Stimulated activated CD4-positive, alpha-beta T cell treated with anti-CD3 and anti-CD28 coated beads, Interleukin-12 subunit alpha, Interleukin-12 subunit beta, amount 100 ng/mL, for 24 hours (primary cell): ENCODE measurements at regions not wholly inside any gene's neighbourhood (a gene's known extent, or its start where the extent isn't known, plus 50 kb on each side); places are given as distances from the start of the nearest gene placed in this dataset.
A peak's percentile ranks its signal among the peaks of the same experiment; 100 is the strongest.

ENCODE experiments used
- DNase-seq, 2 experiments: peaks; one replicate each; pipeline ENCODE4 v3.0.0-alpha.2; 2020; ENCODE audit warnings: low read depth in 2 of 2

- DNase-seq: peak in 1 of 2 experiments; percentile 4
Observed at GRCh38 chr4:174120446-174121295, 162.8 kb downstream of the FBXO8 start.

- no peak for DNase-seq
Observed at GRCh38 chr4:174119830-174120229, 163.6 kb downstream of the FBXO8 start.

DNA sequence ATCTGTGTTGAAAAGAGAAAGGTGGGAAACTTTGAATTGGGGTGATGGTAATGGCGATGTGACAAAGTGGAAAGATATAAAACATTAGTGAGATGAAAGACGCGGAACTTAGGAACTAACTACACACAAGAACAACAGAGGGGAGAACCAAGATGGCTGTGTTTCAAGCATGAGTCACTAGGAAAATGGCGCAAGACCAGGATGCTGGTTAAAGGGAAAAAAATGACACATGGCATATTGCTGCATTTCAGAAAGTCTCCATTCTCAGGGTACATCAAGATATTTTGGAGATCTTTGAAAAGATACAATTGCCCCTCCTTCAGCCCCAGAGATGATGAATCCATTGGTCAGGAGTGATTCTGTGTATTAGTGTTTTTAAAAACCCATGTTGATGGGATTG, 164.4 kb downstream of the FBXO8 start:
- no peak for DNase-seq

GRCh38 chr4:174118171-174118570, 165.3 kb downstream of the FBXO8 start:
- no peak for DNase-seq

GRCh38 chr4:174117445-174117844, 166.0 kb downstream of the FBXO8 start:
- DNase-seq: no peak

GRCh38 chr4:174116021-174116420, 167.4 kb downstream of the FBXO8 start:
- no peak for DNase-seq

- DNase-seq: no peak
Observed at GRCh38 chr4:174111422-174111821, 172.0 kb downstream of the FBXO8 start.

DNA sequence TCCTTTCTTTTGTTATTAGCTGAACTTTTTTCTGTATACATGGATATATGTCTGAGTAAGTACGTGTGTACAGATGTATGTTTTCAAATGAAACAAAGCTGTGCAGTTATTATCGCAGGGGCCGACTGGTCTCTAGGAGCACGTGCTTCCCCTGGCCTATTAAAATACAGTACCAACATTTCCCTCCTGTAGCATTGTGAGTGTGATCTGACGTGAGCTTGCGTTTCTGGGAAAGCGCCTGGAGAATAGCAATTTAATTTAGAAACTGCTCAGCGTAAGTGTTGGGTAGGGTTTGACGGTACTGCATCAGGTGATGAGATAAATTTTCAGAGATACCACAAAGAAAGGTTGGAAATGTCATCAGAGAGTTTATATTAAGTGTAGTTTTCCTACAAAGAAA, 173.3 kb downstream of the FBXO8 start:
- DNase-seq: no peak

GRCh38 chr4:174107746-174108354, 175.6 kb downstream of the FBXO8 start:
- DNase-seq: no peak

DNA sequence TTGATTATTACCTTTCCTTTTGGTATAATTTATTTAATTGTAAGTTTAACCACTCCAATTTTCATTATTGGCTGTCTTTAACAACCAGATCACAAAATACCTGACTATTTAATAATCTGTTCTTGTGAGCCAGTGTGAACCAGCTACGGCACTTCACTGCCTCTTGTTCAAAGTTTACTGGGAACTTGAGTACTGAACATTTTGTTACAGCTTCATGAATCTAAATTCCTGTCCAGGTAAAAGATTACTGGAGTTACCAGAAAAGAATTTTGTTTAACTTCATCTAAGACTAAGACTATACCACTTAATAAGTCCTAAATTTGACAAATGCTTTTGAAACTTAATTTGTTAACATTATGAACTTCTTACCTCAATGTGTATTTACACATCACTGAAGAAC, 178.3 kb downstream of the FBXO8 start:
- no peak for DNase-seq

DNA sequence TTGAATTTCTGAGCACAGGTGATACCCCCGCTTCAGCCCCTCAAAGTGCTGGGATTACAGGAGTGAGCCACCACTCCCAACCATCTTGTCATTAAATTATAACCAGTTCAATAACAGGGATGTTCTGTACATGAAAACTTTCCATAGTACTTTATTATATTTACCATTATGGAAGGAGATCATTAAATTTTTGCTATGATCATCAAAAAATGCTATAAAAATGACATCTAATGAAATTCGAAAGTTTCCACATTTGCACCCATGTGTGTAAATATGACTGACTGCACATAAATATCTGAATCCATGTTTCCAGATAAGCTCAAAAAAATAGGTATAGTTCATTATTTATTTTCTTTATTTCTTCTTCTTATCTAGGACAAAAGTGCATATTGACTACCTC, 182.6 kb downstream of the FBXO8 start:
- DNase-seq: no peak

GRCh38 chr4:174099712-174100111, 183.8 kb downstream of the FBXO8 start:
- DNase-seq: no peak

DNA sequence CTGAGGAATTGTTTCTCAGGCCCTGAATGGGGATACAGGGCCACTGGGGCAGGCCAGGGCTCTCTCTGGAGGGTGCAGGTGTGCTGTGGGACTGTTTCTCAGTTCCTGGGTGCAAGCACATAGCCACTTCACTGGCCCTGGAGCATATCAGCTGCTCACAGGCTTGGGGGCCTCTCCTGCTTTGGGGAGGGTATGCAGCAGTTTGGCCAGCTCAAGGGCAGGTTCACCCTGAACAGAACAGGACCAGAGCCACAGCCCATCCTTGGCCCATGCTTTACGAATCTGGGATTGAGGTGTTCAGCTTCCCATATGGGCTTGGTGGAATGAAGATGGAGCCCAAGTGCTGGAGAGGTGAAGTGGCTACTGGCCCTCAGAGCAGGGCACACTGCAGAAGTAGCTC, 186.5 kb downstream of the FBXO8 start:
- DNase-seq: no peak

DNA sequence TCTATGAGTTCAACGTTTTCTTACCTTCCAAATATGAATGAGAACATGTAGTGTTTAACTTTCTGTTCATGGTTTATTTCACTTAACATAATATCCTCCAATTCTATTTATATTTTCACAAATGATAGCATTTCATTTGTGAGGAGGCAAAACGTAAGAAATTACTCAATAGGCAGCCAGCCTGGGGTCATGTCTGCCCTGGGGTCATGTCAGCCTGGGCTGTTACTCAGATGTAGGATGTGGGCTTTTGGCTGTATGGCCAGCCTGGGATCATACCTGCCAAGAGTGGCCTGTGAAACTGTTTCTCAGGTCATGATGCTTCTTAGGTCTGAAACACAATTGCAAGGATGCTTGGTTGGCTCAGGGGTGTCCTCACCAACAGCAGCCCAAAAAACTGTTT, 187.0 kb downstream of the FBXO8 start:
- DNase-seq: no peak

GRCh38 chr4:174091130-174091529, 192.3 kb downstream of the FBXO8 start:
- DNase-seq: no peak

DNA sequence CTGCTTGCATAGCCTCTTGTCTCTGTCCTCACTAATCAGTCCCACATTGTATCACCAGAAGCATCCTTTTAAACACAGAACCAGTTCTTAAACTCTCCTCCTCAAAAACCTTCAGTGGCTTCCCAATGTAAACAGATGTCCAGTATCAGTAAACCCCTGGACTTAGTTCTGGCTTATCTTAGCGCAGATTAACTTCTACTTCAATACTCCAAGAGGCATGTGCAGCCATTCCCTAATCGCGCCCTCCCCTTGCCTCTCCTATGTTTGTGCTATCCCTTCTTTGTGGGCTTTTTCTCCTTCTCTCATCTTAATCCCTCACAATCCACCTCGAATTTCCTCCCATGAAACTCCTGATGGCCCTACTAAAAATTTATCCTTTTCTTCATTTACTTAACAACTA, 193.8 kb downstream of the FBXO8 start:
- no peak for DNase-seq

DNA sequence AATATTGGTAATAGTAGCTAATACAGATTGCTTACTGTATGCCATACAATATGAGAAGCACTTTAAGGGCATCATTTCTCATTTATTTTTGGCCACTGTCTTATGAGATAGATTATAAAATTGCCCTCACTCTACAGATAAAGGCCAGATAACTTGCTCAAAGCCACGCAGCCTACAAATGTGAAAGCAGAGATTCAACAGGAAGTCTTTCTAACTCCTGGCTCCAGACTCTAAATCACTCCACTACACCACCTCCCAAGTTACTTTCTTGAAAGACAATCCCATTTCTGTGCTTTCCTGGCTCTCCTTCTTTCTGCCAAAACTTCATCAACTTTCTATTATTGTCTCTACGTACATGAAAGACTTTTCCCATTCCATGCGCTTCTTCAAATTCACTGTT, 194.7 kb downstream of the FBXO8 start:
- no peak for DNase-seq

DNA sequence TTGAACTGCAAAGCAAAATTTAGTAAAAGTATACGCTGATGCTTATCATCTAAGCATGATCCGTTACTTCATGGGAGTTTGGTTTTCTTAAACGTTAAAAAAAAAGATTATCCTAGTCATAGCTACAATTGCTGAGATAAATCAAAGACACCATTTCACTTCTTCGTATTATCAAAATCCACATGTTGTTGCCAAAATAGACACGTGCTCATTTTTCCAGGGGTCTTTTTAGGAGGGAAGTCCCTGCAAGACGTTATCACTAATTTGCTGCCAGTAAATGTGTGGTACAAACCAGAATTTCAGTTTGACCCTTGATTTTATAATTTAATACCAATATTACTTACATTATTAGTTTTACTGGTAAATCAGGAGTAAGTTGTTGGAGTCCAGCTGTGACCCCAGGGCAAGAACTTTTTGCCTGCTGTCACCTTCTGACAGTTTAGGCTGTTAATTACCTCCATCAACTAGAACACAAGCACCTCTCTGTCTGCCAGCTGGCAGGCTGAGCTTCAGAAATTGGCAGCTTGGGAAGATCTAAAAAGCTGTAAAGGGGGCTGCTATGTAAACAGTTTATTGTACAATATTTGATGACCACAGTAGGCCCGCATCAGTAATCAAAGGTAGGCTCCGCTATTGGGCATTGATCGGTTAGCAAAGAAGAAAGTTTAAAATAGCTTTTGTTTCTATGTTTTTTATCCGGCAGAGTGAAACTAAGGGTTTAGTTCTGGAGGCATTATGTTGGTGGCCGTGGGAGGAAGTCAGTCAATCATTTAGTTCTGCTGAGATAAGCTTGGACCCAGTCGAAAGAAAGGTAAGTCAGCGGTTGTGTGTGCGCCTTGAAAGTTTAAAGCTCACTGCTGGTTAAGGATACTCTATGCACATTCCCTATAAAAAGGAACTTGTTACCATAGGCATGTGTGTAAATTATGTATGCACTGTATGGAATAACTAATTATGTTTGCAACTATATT, 196.4 kb downstream of the FBXO8 start:
- DNase-seq: no peak

- DNase-seq: no peak
Observed at GRCh38 chr4:174084981-174085380, 198.5 kb downstream of the FBXO8 start.

- no peak for DNase-seq
Observed at GRCh38 chr4:174084542-174084941, 198.9 kb downstream of the FBXO8 start.

- no peak for DNase-seq
Observed at GRCh38 chr4:174080361-174080760, 203.1 kb downstream of the FBXO8 start.

- no peak for DNase-seq
Observed at GRCh38 chr4:174071595-174071994, 211.9 kb downstream of the FBXO8 start.
